B cell (primary cell): ENCODE measurements at regions not wholly inside any gene's neighbourhood (a gene's known extent, or its start where the extent isn't known, plus 50 kb on each side); places are given as distances from the start of the nearest gene placed in this dataset.

Experiments
- CTCF ChIP-seq: fragments of 200-600 bp; IDR thresholded peaks from one replicate; pipeline ENCODE4 v1.8.0; 2022; ENCODE audit warnings: antibody characterized with exemption, mild to moderate bottlenecking
- EZH2 ChIP-seq: IDR thresholded peaks from 2 replicates; pipeline ENCODE4 v1.6.1; 2012; ENCODE audit warnings: borderline replicate concordance, low read depth, mild to moderate bottlenecking, moderate library complexity, low read length; ENCODE audit not compliant: insufficient read depth, poor library complexity, severe bottlenecking

- TF ChIP-seq CTCF: no peak
- no peak for TF ChIP-seq EZH2
Measured at GRCh38 chr2:240213476-240214421, 73.3 kb upstream of the OTOS start.
